Epithelial cell of esophagus (primary cell): ENCODE measurements at regions not wholly inside any gene's neighbourhood (a gene's known extent, or its start where the extent isn't known, plus 50 kb on each side); places are given as distances from the start of the nearest gene placed in this dataset.

Experiments used
- DNase-seq: peaks from one replicate; pipeline ENCODE4 v3.0.0; 2010; ENCODE audit warnings: low read depth
- H3K4me3 ChIP-seq: 2 replicates; pipeline ENCODE4 v1.5.1; 2011; ENCODE audit warnings: mild to moderate bottlenecking, low read length, control low read depth
- CTCF ChIP-seq: IDR thresholded peaks from 2 replicates; pipeline ENCODE4 v1.5.1; 2011; ENCODE audit warnings: low read depth, mild to moderate bottlenecking, low read length, control low read depth, inconsistent platforms; ENCODE audit not compliant: insufficient read depth; ENCODE audit errors: missing control alignments

- H3K4me3 ChIP-seq, result no peak overlapping the region
- peak; percentile 10 for DNase-seq
- TF ChIP-seq CTCF, result no peak
These were observed 164.7 kb upstream of the SLC7A11 start for GRCh38 chr4:138406876-138407275.

GRCh38 chr4:138405934-138406567 lies 163.9 kb upstream of the SLC7A11 start:
- TF ChIP-seq CTCF, result no peak
- H3K4me3 ChIP-seq, result no peak overlapping the region
- peak; percentile 83 for DNase-seq

- no peak for TF ChIP-seq CTCF
- no peak overlapping the region for H3K4me3 ChIP-seq
- peak; percentile 82 for DNase-seq
These were observed 163.3 kb upstream of the SLC7A11 start for GRCh38 chr4:138405466-138405891.

- no peak for TF ChIP-seq CTCF
- no peak for DNase-seq
- H3K4me3 ChIP-seq, result no peak overlapping the region
These were observed 162.7 kb upstream of the SLC7A11 start for GRCh38 chr4:138404801-138405200.

GRCh38 chr4:138404251-138404650 lies 162.1 kb upstream of the SLC7A11 start:
- no peak for DNase-seq
- TF ChIP-seq CTCF, result no peak
- no peak overlapping the region for H3K4me3 ChIP-seq

- no peak for TF ChIP-seq CTCF
- H3K4me3 ChIP-seq, result no peak overlapping the region
- DNase-seq, result no peak
These were observed 159.2 kb upstream of the SLC7A11 start for GRCh38 chr4:138401334-138401733.

GRCh38 chr4:138400543-138400942 lies 158.4 kb upstream of the SLC7A11 start:
- H3K4me3 ChIP-seq, result no peak overlapping the region
- no peak for DNase-seq
- TF ChIP-seq CTCF, result no peak
